ENCODE measurements at regions not wholly inside any gene's neighbourhood (a gene's known extent, or its start where the extent isn't known, plus 50 kb on each side); places are given as distances from the start of the nearest gene placed in this dataset.
"Not testable (repeated sequence)": the region's sequence is repeated elsewhere in the genome, so short reads cannot be mapped to it uniquely, and the experiment has no call there.

DNA sequence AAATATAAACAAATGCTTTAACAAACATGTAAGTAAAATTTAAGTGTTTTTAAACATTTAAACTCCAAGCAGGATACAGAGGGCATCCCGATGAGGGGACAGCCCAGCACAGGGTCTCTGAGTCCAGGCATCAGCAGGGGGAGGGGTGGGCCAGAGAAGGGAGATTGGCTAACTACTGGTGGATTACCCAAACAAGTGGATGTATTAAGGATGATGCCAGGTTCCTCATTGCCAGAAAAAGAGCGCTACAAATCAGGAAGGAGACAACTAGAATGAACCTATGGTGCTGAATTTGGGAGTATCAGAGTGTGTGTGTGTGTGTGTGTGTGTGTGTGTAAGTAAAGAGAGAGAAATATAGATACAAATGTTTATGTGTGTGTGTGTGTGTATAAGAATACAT lies 162.0 kb upstream of the RMP24 start:
- H3K27me3 Mint-ChIP-seq (ENCODE audit: low read depth), result peaks cover 29% of the 10 kb centered on the region
- H3K4me1 Mint-ChIP-seq (ENCODE audit: low read depth), result no peaks in the 10 kb centered on the region
- TF ChIP-seq, protein P1, sequence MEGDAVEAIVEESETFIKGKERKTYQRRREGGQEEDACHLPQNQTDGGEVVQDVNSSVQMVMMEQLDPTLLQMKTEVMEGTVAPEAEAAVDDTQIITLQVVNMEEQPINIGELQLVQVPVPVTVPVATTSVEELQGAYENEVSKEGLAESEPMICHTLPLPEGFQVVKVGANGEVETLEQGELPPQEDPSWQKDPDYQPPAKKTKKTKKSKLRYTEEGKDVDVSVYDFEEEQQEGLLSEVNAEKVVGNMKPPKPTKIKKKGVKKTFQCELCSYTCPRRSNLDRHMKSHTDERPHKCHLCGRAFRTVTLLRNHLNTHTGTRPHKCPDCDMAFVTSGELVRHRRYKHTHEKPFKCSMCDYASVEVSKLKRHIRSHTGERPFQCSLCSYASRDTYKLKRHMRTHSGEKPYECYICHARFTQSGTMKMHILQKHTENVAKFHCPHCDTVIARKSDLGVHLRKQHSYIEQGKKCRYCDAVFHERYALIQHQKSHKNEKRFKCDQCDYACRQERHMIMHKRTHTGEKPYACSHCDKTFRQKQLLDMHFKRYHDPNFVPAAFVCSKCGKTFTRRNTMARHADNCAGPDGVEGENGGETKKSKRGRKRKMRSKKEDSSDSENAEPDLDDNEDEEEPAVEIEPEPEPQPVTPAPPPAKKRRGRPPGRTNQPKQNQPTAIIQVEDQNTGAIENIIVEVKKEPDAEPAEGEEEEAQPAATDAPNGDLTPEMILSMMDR (IDR thresholded peaks at IDR 0.05), result no peak
- H3K27ac Mint-ChIP-seq (ENCODE audit: unreplicated experiment), result no peak overlapping the region
- no peak for DNase-seq (ENCODE audit: low spot score)
- no peaks in the 10 kb centered on the region for H3K9me3 Mint-ChIP-seq (ENCODE audit: low read depth)
- H3K36me3 Mint-ChIP-seq (ENCODE audit: low read depth), result no peaks in the 10 kb centered on the region
- H3K4me3 Mint-ChIP-seq (ENCODE audit: unreplicated experiment), result no peak overlapping the region

GRCh38 chr18:35811896-35812295 lies 160.6 kb upstream of the RMP24 start:
- Mint-ChIP-seq H3K4me1 (ENCODE audit: low read depth) (no peaks in the 10 kb centered on the region), H3K27ac (ENCODE audit: unreplicated experiment) (no peak overlapping the region), H3K36me3 (ENCODE audit: low read depth) (no peaks in the 10 kb centered on the region), H3K9me3 (ENCODE audit: low read depth) (no peaks in the 10 kb centered on the region), H3K4me3 (ENCODE audit: unreplicated experiment) (no peak overlapping the region), H3K27me3 (ENCODE audit: low read depth) (peaks cover 32% of the 10 kb centered on the region)
- no peak for DNase-seq (ENCODE audit: low spot score)
- TF ChIP-seq, protein P1 (IDR thresholded peaks at IDR 0.05), result no peak

- H3K27me3 Mint-ChIP-seq (ENCODE audit: low read depth), result peaks cover 33% of the 10 kb centered on the region
- not testable (repeated sequence) for H3K27ac Mint-ChIP-seq (ENCODE audit: unreplicated experiment); H3K36me3 Mint-ChIP-seq (ENCODE audit: low read depth); H3K4me3 Mint-ChIP-seq (ENCODE audit: unreplicated experiment); H3K4me1 Mint-ChIP-seq (ENCODE audit: low read depth); H3K9me3 Mint-ChIP-seq (ENCODE audit: low read depth); DNase-seq (ENCODE audit: low spot score)
Measured at GRCh38 chr18:35815011-35815410, 157.5 kb upstream of the RMP24 start.

DNA sequence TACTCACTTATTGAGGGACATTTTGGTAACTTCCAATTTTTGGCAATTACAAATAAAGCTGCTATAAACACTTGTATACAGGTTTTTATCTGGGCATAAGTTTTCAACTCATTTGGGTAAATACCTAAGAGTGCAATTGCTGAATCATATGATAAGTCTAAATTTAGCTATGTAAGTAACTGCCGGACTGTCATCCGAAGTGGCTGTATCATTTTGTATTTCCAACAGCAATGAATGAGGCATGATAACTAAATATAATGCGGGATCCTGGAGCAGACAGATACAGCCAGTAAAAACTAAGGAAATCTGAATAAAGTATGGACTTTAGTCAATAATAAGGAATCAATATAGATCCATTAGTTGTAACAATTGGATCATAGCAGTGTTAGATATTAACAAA lies 156.5 kb upstream of the RMP24 start:
- H3K4me3 Mint-ChIP-seq (ENCODE audit: unreplicated experiment), result no peak overlapping the region
- H3K27ac Mint-ChIP-seq (ENCODE audit: unreplicated experiment), result no peak overlapping the region
- no peak for DNase-seq (ENCODE audit: low spot score)
- H3K4me1 Mint-ChIP-seq (ENCODE audit: low read depth), result no peaks in the 10 kb centered on the region
- peaks cover 1% of the 10 kb centered on the region for H3K9me3 Mint-ChIP-seq (ENCODE audit: low read depth)
- TF ChIP-seq, protein P1 (IDR thresholded peaks at IDR 0.05), result no peak
- H3K27me3 Mint-ChIP-seq (ENCODE audit: low read depth), result peaks cover 33% of the 10 kb centered on the region
- no peaks in the 10 kb centered on the region for H3K36me3 Mint-ChIP-seq (ENCODE audit: low read depth)

GRCh38 chr18:35817604-35818352 lies 154.7 kb upstream of the RMP24 start:
- Mint-ChIP-seq H3K4me1 (ENCODE audit: low read depth) (no peaks in the 10 kb centered on the region), H3K36me3 (ENCODE audit: low read depth) (no peaks in the 10 kb centered on the region), H3K27ac (ENCODE audit: unreplicated experiment) (no peak overlapping the region), H3K4me3 (ENCODE audit: unreplicated experiment) (no peak overlapping the region), H3K27me3 (ENCODE audit: low read depth) (peaks cover 29% of the 10 kb centered on the region), H3K9me3 (ENCODE audit: low read depth) (peaks cover 2% of the 10 kb centered on the region)
- TF ChIP-seq, protein P1 (IDR thresholded peaks at IDR 0.05), result no peak
- no peak for DNase-seq (ENCODE audit: low spot score)

- Mint-ChIP-seq H3K27ac (ENCODE audit: unreplicated experiment) (no peak overlapping the region), H3K9me3 (ENCODE audit: low read depth) (peaks cover 2% of the 10 kb centered on the region), H3K4me3 (ENCODE audit: unreplicated experiment) (no peak overlapping the region), H3K36me3 (ENCODE audit: low read depth) (no peaks in the 10 kb centered on the region), H3K4me1 (ENCODE audit: low read depth) (no peaks in the 10 kb centered on the region), H3K27me3 (ENCODE audit: low read depth) (peaks cover 24% of the 10 kb centered on the region)
- no peak for DNase-seq (ENCODE audit: low spot score)
- TF ChIP-seq, protein P1 (IDR thresholded peaks at IDR 0.05), result no peak
Measured at GRCh38 chr18:35818353-35818667, 154.2 kb upstream of the RMP24 start.
